Adrenal gland (tissue), 5 donors: ENCODE measurements at regions not wholly inside any gene's neighbourhood (a gene's known extent, or its start where the extent isn't known, plus 50 kb on each side); places are given as distances from the start of the nearest gene placed in this dataset.

Experiments
- CTCF ChIP-seq, 6 experiments: fragments of 450-650 bp in 4 of 6; fragments of 200-600 bp in 2 of 6; sonication (generic) in 1 of 6; IDR thresholded peaks; 1 replicate in 5 of 6; 2 replicates in 1 of 6; pipeline versions ENCODE4 v1.5.1 to v1.8.0; 2016 to 2021; ENCODE audit warnings: antibody characterized with exemption in 6 of 6, mild to moderate bottlenecking in 2 of 6, moderate library complexity in 1 of 6
- POLR2A ChIP-seq, 2 donors: fragments of 450-650 bp; IDR thresholded peaks; one replicate each; pipeline ENCODE4 v1.6.1; 2017; ENCODE audit warnings: antibody characterized with exemption in 2 of 2, mild to moderate bottlenecking in 2 of 2, moderate library complexity in 1 of 2
- donor health status: DM: no; HTN: no; CAD: no.

- no peak for TF ChIP-seq CTCF (IDR thresholded peaks at IDR 0.05)
- TF ChIP-seq POLR2A (IDR thresholded peaks at IDR 0.05), result no peak
Measured at GRCh38 chr1:220458936-220459335, 69.0 kb upstream of the MARK1 start.
